GM18951 (cell line): ENCODE measurements at regions not wholly inside any gene's neighbourhood (a gene's known extent, or its start where the extent isn't known, plus 50 kb on each side); places are given as distances from the start of the nearest gene placed in this dataset.

ENCODE experiments used
- POLR2A ChIP-seq: IDR thresholded peaks from 4 replicates; pipeline ENCODE4 v1.6.1; 2011; ENCODE audit warnings: mild to moderate bottlenecking; ENCODE audit not compliant: insufficient read length, insufficient read depth; ENCODE audit errors: extremely low read depth
- in situ Hi-C: fragments of 300-500 bp; cut with MboI; formaldehyde crosslinking; loops from one replicate; pipeline ENCODE4 v1.12.0; 2022; ENCODE audit warnings: low sequenced_read_pairs, mixed read lengths, inconsistent platforms; ENCODE audit not compliant: unreplicated experiment

DNA sequence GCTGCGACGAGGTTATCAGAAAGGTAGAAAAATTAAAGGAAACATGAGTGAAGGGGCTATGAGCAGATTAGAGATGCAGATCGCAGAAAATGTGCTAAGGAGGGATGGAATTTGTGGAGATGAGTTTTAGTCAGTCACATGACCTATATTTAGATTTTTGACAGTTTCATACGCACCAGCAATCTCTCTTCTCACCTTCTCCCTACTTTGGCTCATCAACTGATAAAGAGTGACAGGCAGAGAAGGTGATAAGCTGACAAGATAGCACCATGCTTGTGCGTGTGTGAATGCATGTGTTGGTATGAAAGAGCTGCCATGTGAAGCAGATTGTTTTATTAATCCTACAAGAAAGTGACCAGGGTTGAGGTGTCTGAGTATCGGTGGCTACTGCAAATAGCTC is 252.6 kb downstream of the RAP2A start:
- in situ Hi-C loops: no loop called here
- no peak for TF ChIP-seq POLR2A

- in situ Hi-C loops: no loop called here
These were observed 258.7 kb downstream of the RAP2A start for GRCh38 chr13:97692628-97693027.

DNA sequence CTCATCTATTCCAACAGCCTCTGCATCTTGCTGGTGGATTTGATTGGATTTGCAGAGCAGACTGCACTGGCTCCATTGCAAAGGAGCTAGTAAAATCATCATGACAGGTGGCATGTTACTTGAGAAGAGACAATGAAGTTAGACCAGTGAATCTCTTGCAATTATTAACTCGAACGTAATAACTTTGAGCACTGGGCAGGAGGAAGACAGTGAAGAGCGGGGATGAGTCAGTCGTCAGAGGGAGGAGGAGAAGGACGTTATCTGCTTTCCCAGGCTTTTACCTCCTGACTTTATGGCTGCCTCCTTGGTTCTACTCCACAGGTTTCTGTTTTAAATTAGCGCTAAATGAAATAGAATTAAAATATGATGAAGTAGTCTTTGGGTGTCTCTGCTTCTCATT is 257.8 kb upstream of the IPO5 start:
- no peak for TF ChIP-seq POLR2A
- in situ Hi-C loops: no loop called here

More at GRCh38 chr13:97692628-97693027, 258.7 kb downstream of the RAP2A start:
- no peak for TF ChIP-seq POLR2A

DNA sequence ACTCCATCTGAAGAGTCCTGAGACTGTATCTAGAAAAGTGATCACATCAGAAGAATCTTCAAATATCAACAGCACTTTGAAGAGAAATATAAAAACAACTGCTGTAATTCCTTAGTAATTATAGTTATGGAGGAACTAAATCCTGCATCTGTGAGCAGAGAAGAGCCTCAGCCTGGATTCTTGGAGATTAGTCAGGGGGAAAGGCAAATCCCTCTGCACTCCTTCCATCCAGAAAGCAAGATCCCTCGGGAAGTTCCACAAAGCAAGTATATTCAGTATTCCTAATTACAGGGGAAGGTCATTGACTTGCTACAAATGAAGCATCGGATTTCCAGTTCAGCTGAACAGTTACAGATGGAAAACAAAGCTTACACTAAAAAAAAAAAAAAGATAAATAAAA is 256.6 kb upstream of the IPO5 start:
- in situ Hi-C loops: no loop called here
- TF ChIP-seq POLR2A: no peak

- in situ Hi-C loops: no loop called here
- TF ChIP-seq POLR2A: no peak
These were observed 253.1 kb upstream of the IPO5 start for GRCh38 chr13:97700306-97700848.

GRCh38 chr13:97702614-97703013 is 250.9 kb upstream of the IPO5 start:
- in situ Hi-C loops: no loop called here
- TF ChIP-seq POLR2A: no peak

- in situ Hi-C loops: no loop called here
- TF ChIP-seq POLR2A: no peak
These were observed 242.7 kb upstream of the IPO5 start for GRCh38 chr13:97710797-97711196.

- TF ChIP-seq POLR2A: no peak
These were observed 240.7 kb upstream of the IPO5 start for GRCh38 chr13:97712770-97713169.

DNA sequence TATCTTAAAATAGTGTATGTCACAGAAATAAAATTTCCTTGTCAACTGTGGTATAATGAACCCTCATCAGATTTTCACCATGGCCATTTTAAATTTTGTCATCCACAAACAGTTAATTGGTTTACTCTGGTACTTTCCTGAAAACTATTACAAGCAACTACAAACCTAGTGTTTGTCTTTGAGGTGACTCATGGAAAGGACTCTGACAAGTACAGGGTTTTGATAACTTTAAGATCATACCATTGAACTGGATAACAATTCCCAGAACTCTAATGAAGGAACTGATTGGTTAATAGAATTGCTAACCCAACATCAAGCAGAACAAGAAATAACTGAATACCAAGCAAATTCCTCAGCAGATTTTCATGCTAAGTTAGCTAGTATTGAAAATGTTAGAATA is 237.7 kb upstream of the IPO5 start:
- in situ Hi-C loops: no loop called here
- TF ChIP-seq POLR2A: no peak

More at GRCh38 chr13:97712770-97713169, 240.7 kb upstream of the IPO5 start:
- in situ Hi-C loops: no loop called here

DNA sequence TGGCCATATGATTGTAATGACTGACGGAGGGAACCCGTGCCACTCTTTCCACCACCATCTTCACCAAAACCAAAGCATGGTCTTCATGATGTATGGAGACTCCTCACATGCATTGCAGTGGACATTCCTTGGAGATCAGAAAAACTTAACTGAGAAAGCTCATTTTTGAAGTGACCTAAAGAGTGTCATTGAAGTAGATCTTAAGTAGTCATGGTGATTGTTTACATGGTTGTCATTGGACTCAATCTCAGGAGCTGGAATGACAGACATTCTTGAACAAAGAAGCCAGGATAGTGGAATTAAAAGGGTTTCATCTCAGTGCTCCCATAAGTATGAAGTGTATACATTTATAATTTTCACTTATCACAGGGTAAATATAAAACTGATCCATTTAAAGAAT is 236.7 kb upstream of the IPO5 start:
- in situ Hi-C loops: no loop called here

DNA sequence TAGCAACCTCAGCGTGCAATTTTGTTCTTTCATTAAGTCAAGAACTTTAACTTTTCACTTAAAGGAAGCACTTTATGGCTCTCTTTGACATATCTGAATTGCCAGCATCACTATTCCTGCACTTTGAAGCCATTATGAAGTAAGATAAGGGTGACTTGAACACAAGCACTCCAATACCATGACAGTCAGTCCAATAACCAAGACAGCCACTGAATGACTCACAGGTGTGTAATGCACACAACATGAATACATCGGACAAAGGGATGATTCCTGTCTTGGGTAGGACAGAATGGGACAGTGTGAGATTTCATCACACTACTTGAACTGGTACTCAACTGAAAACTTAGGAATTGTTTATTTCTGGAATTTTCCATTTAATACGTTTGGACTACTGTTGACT is 233.7 kb upstream of the IPO5 start:
- in situ Hi-C loops: no loop called here
- no peak for TF ChIP-seq POLR2A

More for the DNA sequence above, 236.7 kb upstream of the IPO5 start:
- TF ChIP-seq POLR2A: no peak

GRCh38 chr13:97720896-97721295 is 232.6 kb upstream of the IPO5 start:
- in situ Hi-C loops: no loop called here
- TF ChIP-seq POLR2A: no peak

- TF ChIP-seq POLR2A: no peak
- in situ Hi-C loops: no loop called here
These were observed 229.8 kb upstream of the IPO5 start for GRCh38 chr13:97723655-97724054.

DNA sequence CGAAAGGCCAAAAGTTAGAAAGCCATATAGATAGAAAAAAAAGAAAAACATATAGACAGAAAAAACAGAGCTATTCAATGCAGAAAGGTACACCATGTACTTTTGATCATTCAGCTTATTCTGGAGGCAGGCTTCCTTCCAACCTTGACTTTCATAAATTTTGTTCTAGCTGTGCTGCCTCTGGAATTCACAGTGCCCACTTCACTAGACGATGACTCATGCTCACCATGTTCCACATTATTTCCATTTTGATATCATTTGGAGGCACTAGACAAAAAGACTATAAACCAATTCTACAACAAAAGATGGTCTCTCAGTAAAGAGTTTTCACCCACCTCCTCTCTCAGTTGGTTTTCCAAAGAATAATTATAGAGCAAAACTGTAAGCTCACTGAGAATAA is 229.0 kb upstream of the IPO5 start:
- TF ChIP-seq POLR2A: no peak
- in situ Hi-C loops: no loop called here
